Medulla oblongata (tissue), 1 donor: ENCODE measurements at regions not wholly inside any gene's neighbourhood (a gene's known extent, or its start where the extent isn't known, plus 50 kb on each side); places are given as distances from the start of the nearest gene placed in this dataset.

ENCODE experiments used
- DNase-seq: peaks from one replicate; pipeline ENCODE4 v3.0.0-alpha.2; 2015; ENCODE audit errors: extremely low spot score

- no peak for DNase-seq
Measured at GRCh38 chr20:52643034-52643433, 329.1 kb upstream of the TSHZ2 start.

DNA sequence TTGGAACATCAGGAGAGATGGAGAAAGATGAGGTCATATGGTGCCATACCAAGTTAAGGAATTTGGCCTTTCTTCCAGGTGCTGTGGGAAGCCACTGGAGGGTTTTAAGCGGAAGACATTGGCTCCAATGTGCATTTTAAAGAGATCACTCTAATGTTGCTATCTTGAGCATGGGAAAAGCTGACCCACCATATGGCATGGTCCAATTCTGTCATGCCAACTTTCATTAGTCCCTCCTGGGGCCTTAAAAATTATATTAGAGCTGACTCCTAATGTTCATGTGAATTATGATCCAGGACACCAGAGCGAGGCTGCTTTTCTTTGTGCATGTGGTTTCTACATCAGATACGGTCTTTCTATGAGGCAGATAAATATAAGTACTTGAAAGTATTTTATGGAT, 335.0 kb upstream of the TSHZ2 start:
- DNase-seq: no peak

GRCh38 chr20:52631469-52631868, 340.7 kb upstream of the TSHZ2 start:
- DNase-seq: no peak

DNA sequence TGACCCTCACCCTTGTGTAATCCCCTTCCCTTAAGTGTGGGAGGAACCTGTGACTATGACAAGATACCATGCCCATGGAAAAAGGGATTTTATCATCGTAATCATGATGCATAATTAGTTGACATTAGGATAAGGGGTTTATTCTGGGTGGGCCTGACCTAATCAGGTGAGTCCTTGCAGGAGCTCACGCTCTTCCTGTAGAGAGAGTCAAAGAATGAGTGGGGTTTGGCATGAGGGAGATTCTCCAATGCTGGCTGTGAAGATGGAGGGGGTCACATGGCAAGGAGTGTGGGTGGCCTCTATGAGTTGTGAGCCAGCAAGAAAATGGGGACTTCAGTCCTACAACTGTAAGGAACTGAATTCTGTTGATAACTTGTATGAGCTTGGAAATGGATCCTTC, 342.0 kb upstream of the TSHZ2 start:
- DNase-seq: no peak

DNA sequence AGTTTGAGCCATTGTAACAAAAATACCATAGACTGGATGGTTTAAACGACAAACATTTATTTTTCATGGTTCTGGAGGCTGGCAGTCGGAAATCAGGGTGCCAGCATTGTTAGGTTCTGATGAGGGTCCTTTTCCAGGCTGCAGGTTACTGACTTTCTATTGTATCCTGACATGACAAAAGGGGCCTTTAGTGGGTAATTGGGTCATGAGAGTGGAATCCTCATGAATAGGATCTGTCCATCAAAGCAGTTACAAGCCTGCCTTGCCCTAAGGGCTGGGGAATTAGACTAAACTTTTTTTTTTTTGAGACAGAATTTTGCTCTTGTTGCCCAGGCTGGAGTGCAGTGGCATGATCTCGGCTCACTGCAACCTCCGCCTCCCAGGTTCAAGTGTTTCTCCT, 347.9 kb upstream of the TSHZ2 start:
- DNase-seq: no peak

GRCh38 chr20:52622081-52622480, 350.1 kb upstream of the TSHZ2 start:
- no peak for DNase-seq

DNA sequence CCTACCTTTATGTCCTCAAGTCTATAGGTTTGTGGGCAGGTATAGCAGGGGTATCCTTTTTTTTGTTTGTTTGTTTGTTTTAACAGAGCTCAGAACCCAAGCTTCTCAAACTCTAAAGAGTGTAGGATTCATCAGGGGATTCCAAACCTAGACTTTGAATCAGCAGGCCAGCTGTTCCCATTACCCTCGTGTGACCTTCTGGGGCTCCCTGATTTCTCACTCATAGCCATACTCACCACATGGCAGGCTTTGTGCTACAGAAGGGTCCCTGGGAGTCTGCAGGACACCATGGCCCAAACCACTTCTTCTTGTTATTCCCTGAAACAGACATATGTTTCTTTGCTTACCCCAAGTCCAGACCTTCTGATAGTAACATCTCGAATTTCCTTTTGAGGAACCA, 350.8 kb upstream of the TSHZ2 start:
- DNase-seq: no peak

GRCh38 chr20:52619671-52620070, 352.5 kb upstream of the TSHZ2 start:
- no peak for DNase-seq

DNA sequence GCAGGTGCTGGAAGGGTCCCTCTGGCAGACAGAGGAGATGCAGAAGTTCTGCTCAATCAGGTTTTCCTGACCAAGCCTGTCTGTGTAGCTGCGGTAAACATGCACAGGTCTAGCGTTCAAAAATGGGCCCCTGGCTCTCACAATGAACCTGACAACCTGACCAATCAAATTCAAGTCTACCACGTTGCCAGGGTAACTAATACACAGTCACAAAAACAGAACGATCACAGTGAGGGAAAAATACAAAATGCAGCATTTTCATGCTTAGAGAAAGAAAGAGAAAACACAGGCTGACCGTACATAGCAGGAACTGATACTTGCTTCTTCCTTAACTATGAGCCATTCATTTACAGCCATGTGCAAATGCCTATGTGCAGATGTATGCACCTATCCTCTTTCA, 353.1 kb upstream of the TSHZ2 start:
- no peak for DNase-seq

DNA sequence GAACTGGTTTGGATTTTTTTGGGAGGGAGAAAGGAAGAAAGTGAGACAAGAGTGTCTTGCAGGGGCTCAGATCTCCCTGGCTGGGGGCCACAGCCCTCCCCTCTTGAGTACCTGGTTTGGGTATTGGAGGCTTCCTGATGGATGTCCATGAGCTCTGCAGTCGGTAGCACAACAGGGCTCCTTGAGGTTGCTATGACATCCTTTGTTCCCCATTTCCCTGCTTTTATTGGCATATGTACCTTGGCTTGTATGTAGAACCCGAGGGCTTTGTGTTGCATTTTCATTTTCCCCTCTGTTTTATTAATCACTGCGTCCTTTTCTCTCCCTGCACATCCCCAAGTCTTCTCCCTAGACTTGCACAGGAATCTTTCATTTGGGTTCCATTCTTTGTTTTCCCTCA, 355.5 kb upstream of the TSHZ2 start:
- DNase-seq: no peak

DNA sequence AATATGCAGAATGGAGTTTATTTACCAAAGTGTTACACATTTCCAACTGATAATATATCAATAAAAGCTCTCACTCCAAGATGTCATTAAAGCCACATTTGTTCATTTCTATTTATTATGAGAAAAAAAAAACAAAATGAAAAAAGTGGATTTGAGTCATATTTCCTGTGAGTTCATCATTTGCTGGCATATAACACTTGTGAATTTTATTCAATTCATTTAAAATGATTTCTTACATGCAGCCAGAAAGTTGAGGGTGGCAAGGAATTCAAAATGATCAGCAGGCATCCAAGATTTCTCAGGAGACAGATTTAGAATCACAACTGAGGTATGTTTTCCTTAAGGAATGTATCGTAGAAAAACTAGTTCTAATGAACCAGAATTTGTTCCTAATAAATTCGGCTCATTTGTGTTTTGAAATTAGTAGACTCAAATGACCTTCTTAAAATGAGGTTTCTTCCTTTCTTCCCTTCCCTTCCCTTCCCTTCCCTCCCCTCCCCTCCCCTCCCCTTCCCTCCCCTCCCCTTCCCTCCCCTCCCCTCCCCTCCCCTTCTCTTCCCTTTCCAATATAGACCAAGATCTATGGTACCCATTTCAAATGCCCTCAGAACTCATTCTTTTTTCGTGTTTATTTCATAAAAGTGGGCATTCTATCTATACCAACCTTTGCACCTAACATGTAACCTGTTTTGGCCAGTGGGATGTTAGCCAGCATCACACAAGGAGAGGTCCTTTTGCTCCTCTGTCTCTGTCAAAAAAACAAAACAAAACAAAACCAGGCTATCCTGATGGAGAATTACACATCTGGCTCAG, 357.9 kb upstream of the TSHZ2 start:
- DNase-seq: no peak

DNA sequence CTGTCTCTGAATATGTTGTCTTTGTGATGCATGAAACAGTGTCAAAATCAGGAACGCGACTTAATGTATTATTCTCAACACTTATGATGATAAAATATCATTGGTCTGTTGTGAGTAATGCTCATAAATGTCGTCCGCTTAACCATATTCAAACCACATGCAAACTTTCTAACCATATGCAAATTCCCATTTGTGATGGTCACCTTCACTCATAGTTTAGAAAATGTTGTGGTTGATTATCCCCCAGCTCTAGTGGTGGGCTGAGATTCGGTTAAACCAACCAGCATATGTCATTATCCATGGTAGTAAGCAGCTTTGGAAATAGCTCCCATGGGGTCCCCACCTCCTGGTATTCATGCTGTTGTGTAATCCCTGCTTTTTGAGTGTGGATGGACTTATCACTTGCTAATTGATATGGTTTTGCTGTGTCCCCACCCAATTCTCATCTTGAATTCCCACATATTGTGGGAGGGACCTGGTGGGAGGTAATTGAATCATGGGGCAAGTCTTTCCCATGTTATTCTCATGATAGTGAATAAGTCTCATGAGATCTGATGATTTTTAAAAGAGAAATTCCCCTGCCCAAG, 360.0 kb upstream of the TSHZ2 start:
- no peak for DNase-seq

DNA sequence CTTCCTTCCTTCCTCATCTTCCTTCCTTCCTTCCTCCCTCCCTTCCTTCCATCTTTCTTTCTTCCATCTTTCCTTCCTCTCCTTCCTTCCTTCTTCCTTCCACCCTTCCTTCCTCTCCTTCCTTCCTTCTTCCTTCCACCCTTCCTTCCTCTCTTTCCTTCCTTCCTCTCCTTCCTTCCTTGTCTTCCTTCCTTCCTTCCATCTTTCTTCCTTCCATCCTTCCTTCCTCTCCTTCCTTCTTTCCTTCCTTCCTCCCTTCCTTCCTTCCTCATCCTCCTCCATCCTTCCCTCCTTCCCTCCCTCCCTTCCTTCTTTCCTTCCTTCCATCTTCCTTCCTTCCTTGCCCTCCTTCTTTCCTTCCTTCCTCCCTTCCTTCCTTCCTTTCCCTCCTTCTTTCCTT, 361.4 kb upstream of the TSHZ2 start:
- no peak for DNase-seq

DNA sequence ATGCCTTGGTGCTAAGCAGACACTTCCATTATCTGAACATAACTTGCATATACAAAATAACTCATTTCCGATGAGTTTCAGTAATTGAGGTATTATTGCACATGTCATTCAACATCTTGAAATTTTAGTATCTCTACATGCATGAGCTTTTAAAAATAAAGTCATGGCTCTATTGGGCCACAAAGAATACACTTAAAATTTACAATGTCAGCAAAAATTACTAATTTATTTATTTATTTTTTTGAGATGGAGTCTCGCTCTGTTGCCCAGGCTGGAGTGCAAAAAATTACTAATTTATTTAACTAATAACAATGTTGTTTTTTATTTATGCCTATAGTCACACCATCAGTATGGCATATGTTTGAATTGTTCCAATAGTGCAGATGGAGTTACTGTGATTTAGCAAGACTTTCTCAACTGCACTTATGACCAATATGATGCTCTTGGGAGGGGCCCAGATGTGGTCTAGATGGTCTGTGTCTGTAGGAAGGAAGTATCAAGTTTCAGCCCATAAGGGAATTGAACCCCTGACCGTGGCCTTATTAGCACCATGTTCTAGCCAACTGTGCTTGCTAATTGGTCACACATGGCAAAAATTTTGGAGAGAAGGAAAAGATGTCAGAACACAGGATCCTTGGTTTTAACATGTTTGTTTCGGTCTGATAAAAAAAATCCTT, 370.7 kb upstream of the TSHZ2 start:
- DNase-seq: no peak

DNA sequence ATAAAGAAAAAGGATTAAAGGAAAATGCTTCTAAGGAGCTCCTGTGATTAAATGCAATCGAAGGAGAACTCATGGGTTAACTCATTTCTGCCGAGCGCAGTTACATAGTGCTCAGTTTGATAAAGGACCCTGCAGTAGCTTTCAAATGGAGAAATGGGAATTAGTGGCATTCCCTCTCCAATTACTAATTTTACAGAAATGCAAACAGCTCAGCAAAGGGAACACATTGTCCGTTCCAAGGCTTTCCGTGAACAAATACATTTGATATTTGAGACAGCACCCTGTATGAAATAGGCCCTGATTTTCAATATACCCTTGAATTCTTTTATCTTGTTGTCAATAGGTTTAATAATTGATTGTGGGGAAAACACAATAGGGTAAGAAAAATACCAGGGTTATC, 375.9 kb upstream of the TSHZ2 start:
- no peak for DNase-seq

DNA sequence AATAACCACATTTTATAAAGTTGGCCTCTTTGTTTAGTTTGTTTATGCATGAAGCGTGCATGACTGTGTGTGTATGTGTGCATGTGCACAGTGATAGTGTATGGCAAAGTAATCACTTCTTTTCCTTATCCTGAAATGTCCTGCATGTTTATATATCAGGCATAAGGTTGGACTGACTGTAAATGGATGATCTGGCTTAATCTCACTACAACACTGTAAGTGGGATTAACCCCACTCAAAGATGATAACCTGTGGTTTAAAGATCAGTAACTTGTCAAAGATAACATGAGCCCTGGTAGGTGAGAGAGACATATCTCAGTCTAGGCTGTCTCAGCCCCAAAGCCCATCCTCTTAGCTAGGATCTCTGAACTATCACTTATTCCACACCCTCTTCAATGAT, 376.6 kb upstream of the TSHZ2 start:
- DNase-seq: no peak

DNA sequence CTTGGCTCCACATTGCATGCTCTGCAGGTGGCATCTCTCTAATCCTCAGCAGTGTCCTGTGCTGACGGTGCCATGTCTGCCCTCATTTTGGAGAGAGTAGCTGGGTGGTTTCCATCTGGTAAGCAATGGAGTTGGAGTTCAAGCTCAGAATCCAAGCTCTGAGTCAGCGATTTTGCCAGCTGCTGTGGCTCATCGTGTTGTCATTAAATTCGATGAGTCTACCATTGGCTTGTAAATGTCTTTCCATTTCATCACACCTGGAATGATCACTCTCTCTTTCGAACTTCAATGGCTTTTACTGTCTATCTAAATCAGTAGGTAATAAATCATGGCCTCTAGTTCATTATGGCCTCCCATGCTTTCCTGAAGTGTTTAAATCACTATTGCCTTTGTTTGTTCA, 378.5 kb upstream of the TSHZ2 start:
- no peak for DNase-seq

GRCh38 chr20:52592567-52592966, 379.6 kb upstream of the TSHZ2 start:
- no peak for DNase-seq

DNA sequence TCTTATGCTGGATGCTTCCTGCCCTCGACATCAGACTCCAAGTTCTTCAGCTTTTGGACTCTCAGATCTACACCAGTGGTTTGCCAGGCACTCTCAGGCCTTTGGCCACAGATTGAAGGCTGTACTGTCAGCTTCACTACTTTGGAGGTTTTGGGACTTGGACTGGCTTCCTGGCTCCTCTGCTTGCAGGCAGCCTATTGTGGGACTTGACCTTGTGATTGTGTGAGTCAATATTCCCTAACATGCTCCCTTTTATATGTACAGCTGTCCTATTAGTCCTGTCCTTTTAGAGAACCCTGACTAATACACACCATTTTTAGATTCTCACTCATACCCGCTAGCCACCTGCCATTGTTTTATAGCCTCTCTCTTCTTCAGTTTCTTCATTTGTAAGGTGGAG, 382.1 kb upstream of the TSHZ2 start:
- no peak for DNase-seq

DNA sequence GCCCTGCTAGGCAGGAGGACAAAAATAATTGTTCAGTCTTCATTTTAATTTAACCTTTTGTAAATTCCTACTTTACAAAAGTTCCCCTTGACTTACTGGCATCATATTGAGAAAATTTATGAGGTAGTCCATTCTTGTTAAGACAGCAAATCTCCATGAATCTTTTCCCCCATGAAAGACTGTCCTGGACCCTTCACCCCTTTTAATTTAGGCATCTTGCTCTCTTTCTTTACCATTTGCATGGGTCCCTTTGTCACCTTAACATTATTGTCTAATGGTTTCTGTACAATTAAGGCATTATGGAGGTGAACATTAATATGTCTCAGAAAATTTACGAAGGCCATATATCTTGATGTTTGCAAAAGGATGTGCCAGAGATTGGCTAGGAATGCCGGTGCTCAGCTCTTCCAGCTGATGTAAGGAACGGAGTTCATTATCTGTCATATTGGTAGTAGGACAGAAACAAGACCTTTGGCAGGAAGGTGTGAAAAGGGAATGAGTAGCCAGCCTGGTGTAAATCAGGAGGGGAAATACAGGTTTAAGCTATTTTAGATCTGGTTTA, 382.8 kb upstream of the TSHZ2 start:
- DNase-seq: no peak

- DNase-seq: no peak
Measured at GRCh38 chr20:52586660-52587059, 385.5 kb upstream of the TSHZ2 start.

- DNase-seq: no peak
Measured at GRCh38 chr20:52585333-52585732, 386.8 kb upstream of the TSHZ2 start.

DNA sequence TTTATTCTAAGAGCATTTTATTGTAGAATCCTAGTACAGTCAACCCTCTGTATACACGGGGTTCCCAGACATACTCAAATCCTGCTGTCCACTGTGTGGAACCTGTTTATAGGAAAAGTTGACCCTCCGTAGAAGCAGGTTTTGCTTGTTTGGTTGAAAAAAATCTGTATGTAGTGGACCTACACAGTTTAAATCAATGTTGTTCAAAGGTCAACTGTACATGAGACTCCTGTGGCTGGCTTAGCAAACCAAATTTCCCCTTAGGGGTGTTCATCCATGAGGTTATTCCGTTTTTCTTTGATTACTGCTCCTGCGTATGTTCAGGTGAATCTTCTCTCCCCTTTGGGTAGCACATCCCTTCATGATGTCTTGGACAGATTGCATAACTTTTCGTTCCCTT, 387.0 kb upstream of the ZFP64 start:
- no peak for DNase-seq
